ENCODE measurements at regions not wholly inside any gene's neighbourhood (a gene's known extent, or its start where the extent isn't known, plus 50 kb on each side); places are given as distances from the start of the nearest gene placed in this dataset.

- WGBS (ENCODE audit: insufficient coverage): 60% methylated on average over 1 of the region's 1 CpG
- H3K27me3 Mint-ChIP-seq: peaks cover 37% of the 10 kb centered on the region
- Histone ChIP-seq H3K79me2 (ENCODE audit: control insufficient read depth, insufficient read depth, low read length) (no peaks in the 10 kb centered on the region), H3K9ac (ENCODE audit: low read length) (no peak overlapping the region), H3K4me3 (ENCODE audit: control extremely low read depth in 1 of 5, extremely low read depth in 1 of 5, insufficient read depth in 1 of 5, low read depth in 2 of 5, low read length in 4 of 5) (no peak overlapping the region), H3K36me3 (replicated peaks in 1 of 2; ENCODE audit: control extremely low read depth in 1 of 2, control insufficient read depth in 1 of 2, extremely low read depth in 1 of 2, insufficient read depth in 2 of 2, low read length in 1 of 2) (no peaks in the 10 kb centered on the region), H3K9me3 (ENCODE audit: control extremely low read depth in 1 of 3, control insufficient read depth in 2 of 3, insufficient read depth in 1 of 3, low read length in 2 of 3) (no peaks in the 10 kb centered on the region), H2AFZ (ENCODE audit: insufficient read depth, low read depth, low read length, poor library complexity, severe bottlenecking) (no peak overlapping the region), H3K27ac (ENCODE audit: low read length in 2 of 2) (no peak overlapping the region), H3K27me3 (replicated peaks in 1 of 4; ENCODE audit: control extremely low read depth in 1 of 4, control insufficient read depth in 3 of 4, insufficient read depth in 4 of 4, low read length in 3 of 4) (no peaks in the 10 kb centered on the region), H3K4me1 (ENCODE audit: control insufficient read depth in 2 of 2, insufficient read depth in 2 of 2, low read length in 2 of 2) (no peaks in the 10 kb centered on the region), H3K4me2 (replicated peaks; ENCODE audit: low read depth, low read length, poor library complexity, severe bottlenecking) (no peak overlapping the region), H4K20me1 (ENCODE audit: control insufficient read depth, insufficient read depth, low read length, poor library complexity, severe bottlenecking) (no peaks in the 10 kb centered on the region)
- TF ChIP-seq EZH2 (IDR thresholded peaks at IDR 0.05; ENCODE audit: borderline replicate concordance, insufficient read depth, low read depth, low read length, poor library complexity, severe bottlenecking) (no peak), CTCF (IDR thresholded peaks at IDR 0.05) (no peak)
- POLR2A ChIA-PET: no interaction called here
- no peak for ATAC-seq (ENCODE audit: low read depth)
- no peaks in the 10 kb centered on the region for H3K4me1 Mint-ChIP-seq
- no peaks in the 10 kb centered on the region for H3K9me3 Mint-ChIP-seq (ENCODE audit: insufficient read depth)
- intact Hi-C loops (cut with micrococcal nuclease): no loop called here
- CTCF ChIA-PET: no interaction called here
- no peak overlapping the region for H3K4me3 Mint-ChIP-seq
- no peak overlapping the region for H3K27ac Mint-ChIP-seq
- no peak for DNase-seq
Observed at GRCh38 chr2:160925956-160926355, 234.3 kb upstream of the TANK start.

- TF ChIP-seq EZH2 (IDR thresholded peaks at IDR 0.05; ENCODE audit: borderline replicate concordance, insufficient read depth, low read depth, low read length, poor library complexity, severe bottlenecking): no peak
- TF ChIP-seq CTCF (IDR thresholded peaks at IDR 0.05): no peak
- Histone ChIP-seq H3K27ac (ENCODE audit: low read length in 2 of 2) (no peak overlapping the region), H3K9ac (ENCODE audit: low read length) (no peak overlapping the region), H3K27me3 (replicated peaks in 1 of 4; ENCODE audit: control extremely low read depth in 1 of 4, control insufficient read depth in 3 of 4, insufficient read depth in 4 of 4, low read length in 3 of 4) (peaks cover 0 to 4% (median 0%) of the 10 kb centered on the region in 4 experiments), H3K79me2 (ENCODE audit: control insufficient read depth, insufficient read depth, low read length) (no peaks in the 10 kb centered on the region), H3K4me3 (ENCODE audit: control extremely low read depth in 1 of 5, extremely low read depth in 1 of 5, insufficient read depth in 1 of 5, low read depth in 2 of 5, low read length in 4 of 5) (no peak overlapping the region), H4K20me1 (ENCODE audit: control insufficient read depth, insufficient read depth, low read length, poor library complexity, severe bottlenecking) (no peaks in the 10 kb centered on the region), H2AFZ (ENCODE audit: insufficient read depth, low read depth, low read length, poor library complexity, severe bottlenecking) (no peak overlapping the region), H3K9me3 (ENCODE audit: control extremely low read depth in 1 of 3, control insufficient read depth in 2 of 3, insufficient read depth in 1 of 3, low read length in 2 of 3) (no peaks in the 10 kb centered on the region), H3K4me1 (ENCODE audit: control insufficient read depth in 2 of 2, insufficient read depth in 2 of 2, low read length in 2 of 2) (no peaks in the 10 kb centered on the region), H3K36me3 (replicated peaks in 1 of 2; ENCODE audit: control extremely low read depth in 1 of 2, control insufficient read depth in 1 of 2, extremely low read depth in 1 of 2, insufficient read depth in 2 of 2, low read length in 1 of 2) (no peaks in the 10 kb centered on the region), H3K4me2 (replicated peaks; ENCODE audit: low read depth, low read length, poor library complexity, severe bottlenecking) (no peak overlapping the region)
- ChIA-PET POLR2A (no interaction called here), CTCF (interaction anchor here (0.8 kb wide), 1 partner anchor 9 kb away, joined by 3 read pairs; no protein-coding TSS in a partner anchor)
- Mint-ChIP-seq H3K27me3 (peaks cover 39% of the 10 kb centered on the region), H3K9me3 (ENCODE audit: insufficient read depth) (no peaks in the 10 kb centered on the region), H3K27ac (no peak overlapping the region), H3K4me3 (no peak overlapping the region), H3K4me1 (no peaks in the 10 kb centered on the region)
- ATAC-seq (ENCODE audit: low read depth): no peak
- DNase-seq: no peak
- no CpG with 5 or more reads among the region's 2 CpGs for WGBS (ENCODE audit: insufficient coverage)
- intact Hi-C loops (cut with micrococcal nuclease): no loop called here
Observed at GRCh38 chr2:160927324-160927723, 232.9 kb upstream of the TANK start.

Data from B cell (primary cell).